ENCODE measurements at regions not wholly inside any gene's neighbourhood (a gene's known extent, or its start where the extent isn't known, plus 50 kb on each side); places are given as distances from the start of the nearest gene placed in this dataset.

GRCh38 chr21:35585878-35586277 lies 474.4 kb downstream of the SETD4 start (continued):
- TF ChIP-seq BCL11A (tag by site-specific recombination; IDR thresholded peaks at IDR 0.05; ENCODE audit: low read depth) (peak; percentile 85), ZNF423 (tag by site-specific recombination; IDR thresholded peaks at IDR 0.05) (peak; percentile 47; the same call in 1 of the 2 replicates), ZNF169 (tag by site-specific recombination; IDR thresholded peaks at IDR 0.05) (no peak), ZFP41 (tag by site-specific recombination; IDR thresholded peaks at IDR 0.05; ENCODE audit: borderline replicate concordance) (no peak), BCL6B (tag by site-specific recombination; IDR thresholded peaks at IDR 0.05) (peak; percentile 80), ZFP69B (tag by site-specific recombination; IDR thresholded peaks at IDR 0.05) (no peak), ZNF785 (tag by site-specific recombination; IDR thresholded peaks at IDR 0.05) (no peak)

GRCh38 chr21:35585155-35585554 lies 475.2 kb downstream of the SETD4 start:
- TF ChIP-seq ZNF704 (tag by site-specific recombination; IDR thresholded peaks at IDR 0.05) (no peak), ZNF747 (tag by site-specific recombination; IDR thresholded peaks at IDR 0.05) (no peak), REPIN1 (tag by site-specific recombination; IDR thresholded peaks at IDR 0.05; ENCODE audit: low read depth) (no peak), ZNF138 (tag by site-specific recombination; IDR thresholded peaks at IDR 0.05; ENCODE audit: borderline replicate concordance) (no peak), ZNF449 (tag by site-specific recombination; IDR thresholded peaks at IDR 0.05) (no peak)
- Histone ChIP-seq H3K27ac (ENCODE audit: extremely low read depth, low read depth, low read length) (no peak overlapping the region), H3K4me3 (ENCODE audit: low read depth, low read length) (no peak overlapping the region), H3K4me1 (ENCODE audit: control insufficient read depth, insufficient read depth, low read length) (peaks cover 8% of the 10 kb centered on the region; the same call in 1 of the 2 replicates), H3K36me3 (ENCODE audit: control insufficient read depth in 2 of 2, insufficient read depth in 1 of 2, low read length in 2 of 2) (no peaks in the 10 kb centered on the region), H3K9me3 (ENCODE audit: control insufficient read depth, insufficient read depth, low read depth, low read length) (no peaks in the 10 kb centered on the region)
- ChIA-PET CTCF (interaction anchor here (0.6 to 0.7 kb wide), 2 partner anchors 54 to 451 kb away, joined by 3 read pairs; no protein-coding TSS in a partner anchor), POLR2A (no interaction called here)

GRCh38 chr21:35583566-35584216 lies 476.6 kb downstream of the SETD4 start:
- H3K4me1 ChIP-seq (ENCODE audit: control insufficient read depth, insufficient read depth, low read length), result peaks cover 8% of the 10 kb centered on the region
- H3K9me3 ChIP-seq (ENCODE audit: control insufficient read depth, insufficient read depth, low read depth, low read length), result no peaks in the 10 kb centered on the region
- no peak overlapping the region for H3K4me3 ChIP-seq (ENCODE audit: low read depth, low read length)
- POLR2A ChIA-PET, result no interaction called here
- H3K36me3 ChIP-seq (ENCODE audit: control insufficient read depth in 2 of 2, insufficient read depth in 1 of 2, low read length in 2 of 2), result no peaks in the 10 kb centered on the region
- H3K27ac ChIP-seq (ENCODE audit: extremely low read depth, low read depth, low read length), result no peak overlapping the region
- CTCF ChIA-PET, result interaction anchor here (0.8 kb wide), 2 partner anchors 357 to 770 kb away, joined by 3 read pairs; no protein-coding TSS in a partner anchor
- TF ChIP-seq EGR2 (tag by site-specific recombination; IDR thresholded peaks at IDR 0.05; ENCODE audit: low read depth), result no peak
- TF ChIP-seq SALL2 (tag by site-specific recombination; IDR thresholded peaks at IDR 0.05; ENCODE audit: borderline replicate concordance), result no peak

GRCh38 chr21:35582731-35583130 lies 477.6 kb downstream of the SETD4 start:
- POLR2A ChIA-PET, result no interaction called here
- TF ChIP-seq ZNF518A (tag by site-specific recombination; conservative IDR thresholded peaks at IDR 0.05; ENCODE audit: low read depth), result no peak
- TF ChIP-seq ZNF335 (tag by site-specific recombination; conservative IDR thresholded peaks at IDR 0.05), result no peak
- no peak for TF ChIP-seq BCL11B (tag by site-specific recombination; IDR thresholded peaks at IDR 0.05; ENCODE audit: low read depth)
- no peak for TF ChIP-seq AEBP2 (tag by site-specific recombination; IDR thresholded peaks at IDR 0.05; ENCODE audit: borderline replicate concordance)

More at GRCh38 chr21:35582731-35583130, 477.6 kb downstream of the SETD4 start:
- CTCF ChIA-PET, result no interaction called here
- no peaks in the 10 kb centered on the region for H3K36me3 ChIP-seq (ENCODE audit: control insufficient read depth in 2 of 2, insufficient read depth in 1 of 2, low read length in 2 of 2)
- peaks cover 16% of the 10 kb centered on the region for H3K4me1 ChIP-seq (ENCODE audit: control insufficient read depth, insufficient read depth, low read length)
- H3K27ac ChIP-seq (ENCODE audit: extremely low read depth, low read depth, low read length), result no peak overlapping the region
- no peaks in the 10 kb centered on the region for H3K9me3 ChIP-seq (ENCODE audit: control insufficient read depth, insufficient read depth, low read depth, low read length)
- H3K4me3 ChIP-seq (ENCODE audit: low read depth, low read length), result no peak overlapping the region

Measured in HEK293 (cell line).